HG03432 (cell line): ENCODE measurements at regions not wholly inside any gene's neighbourhood (a gene's known extent, or its start where the extent isn't known, plus 50 kb on each side); places are given as distances from the start of the nearest gene placed in this dataset.
A peak's percentile ranks its signal among the peaks of the same experiment; 100 is the strongest.
"Not testable (repeated sequence)": the region's sequence is repeated elsewhere in the genome, so short reads cannot be mapped to it uniquely, and the experiment has no call there.

Experiments used
- ATAC-seq: cut with Tn5 transposase; IDR thresholded peaks from one replicate; pipeline ENCODE4 v1.9.1; 2021; ENCODE audit warnings: mild to moderate bottlenecking, moderate library complexity; ENCODE audit not compliant: unreplicated experiment

DNA sequence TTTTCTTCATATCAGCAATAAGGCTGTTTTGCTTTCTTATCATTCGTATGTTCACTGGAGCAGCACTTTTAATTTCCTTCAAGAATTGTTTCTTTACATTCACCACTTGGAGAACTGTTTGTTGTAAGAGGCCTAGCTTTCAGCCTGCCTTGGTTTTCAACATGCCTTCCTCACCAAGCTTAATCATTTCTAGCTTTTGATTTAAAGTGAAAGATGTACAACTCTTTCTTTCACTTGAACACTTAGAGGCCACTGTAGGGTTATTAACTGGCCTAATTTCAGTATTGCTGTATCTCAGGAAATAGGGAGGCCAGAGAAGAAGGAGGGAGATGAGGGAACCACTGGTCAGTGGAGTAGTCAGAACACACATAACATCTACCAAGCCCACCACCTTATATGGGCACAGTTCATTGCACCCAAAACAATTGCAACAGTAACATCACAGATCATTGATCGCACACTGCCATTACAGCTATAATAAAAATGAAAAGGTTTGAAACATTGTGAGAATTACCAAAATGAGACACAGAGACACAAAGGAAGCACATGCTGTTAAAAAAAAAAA is 181.4 kb upstream of the TUBA3C start:
- peak; percentile 60 for ATAC-seq

DNA sequence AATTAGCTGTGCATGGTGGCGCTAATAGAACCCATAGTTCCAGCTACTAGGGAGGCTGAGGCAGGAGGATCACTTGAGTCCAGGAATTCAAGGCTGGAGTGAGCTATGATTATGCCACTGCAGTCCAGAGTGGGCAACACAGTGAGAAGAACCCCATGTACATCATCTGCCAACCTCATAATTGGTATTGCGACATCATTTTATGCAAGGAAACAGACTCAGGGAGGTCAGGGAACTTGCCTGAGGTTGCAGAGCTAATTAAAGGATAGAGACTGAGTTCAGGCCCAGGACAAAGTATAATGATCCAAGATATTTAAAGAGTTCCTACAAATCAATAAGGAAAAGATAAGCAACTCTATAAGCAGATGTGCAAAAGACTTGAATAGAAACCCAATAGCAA is 178.1 kb upstream of the TUBA3C start:
- ATAC-seq: not testable (repeated sequence)

DNA sequence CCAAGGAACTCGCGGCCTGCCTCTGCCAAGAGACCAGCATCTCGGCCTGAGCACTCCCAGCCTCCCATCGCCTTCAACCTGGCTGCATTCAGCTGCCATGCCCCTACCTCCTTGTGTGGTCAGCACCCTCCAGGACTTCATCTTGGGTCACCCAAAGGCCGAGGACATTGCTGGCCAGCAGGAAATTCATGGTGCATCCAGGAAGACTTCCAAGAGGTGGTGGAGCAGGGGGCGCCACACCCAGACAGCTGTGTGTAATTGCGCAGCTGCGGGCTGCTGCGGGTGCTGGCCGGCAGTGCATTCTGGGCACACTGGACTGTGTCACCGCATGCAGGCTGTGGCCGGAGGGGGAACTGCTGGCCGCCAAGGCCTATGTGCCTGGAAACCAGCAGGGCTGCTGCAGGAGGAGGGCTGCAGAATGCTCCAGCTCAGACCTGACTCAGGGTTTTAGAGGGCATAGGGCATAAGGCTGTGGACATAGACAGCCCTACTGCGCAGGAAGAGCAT is 164.3 kb upstream of the TUBA3C start:
- no peak for ATAC-seq

DNA sequence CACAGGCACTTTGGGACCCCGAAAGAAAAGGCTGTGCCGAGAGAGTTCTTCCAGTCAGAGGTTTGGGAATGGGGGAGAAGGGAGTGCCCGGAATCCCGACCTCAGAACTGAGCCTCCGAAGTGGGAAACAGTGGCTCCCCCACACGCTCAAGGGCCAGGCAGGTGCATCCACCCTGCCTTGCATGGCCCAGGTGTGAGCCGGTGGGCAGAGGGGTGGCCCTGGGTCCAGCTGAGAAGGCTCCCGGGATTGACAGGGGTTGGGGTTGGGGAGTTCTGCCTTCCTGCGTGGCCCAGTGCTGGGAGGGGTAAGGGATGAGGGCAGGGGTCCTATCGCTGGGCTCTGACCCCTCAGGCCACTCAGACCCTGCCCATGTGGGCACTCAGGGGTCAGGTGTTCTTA is 163.5 kb upstream of the TUBA3C start:
- ATAC-seq: peak; percentile 21

DNA sequence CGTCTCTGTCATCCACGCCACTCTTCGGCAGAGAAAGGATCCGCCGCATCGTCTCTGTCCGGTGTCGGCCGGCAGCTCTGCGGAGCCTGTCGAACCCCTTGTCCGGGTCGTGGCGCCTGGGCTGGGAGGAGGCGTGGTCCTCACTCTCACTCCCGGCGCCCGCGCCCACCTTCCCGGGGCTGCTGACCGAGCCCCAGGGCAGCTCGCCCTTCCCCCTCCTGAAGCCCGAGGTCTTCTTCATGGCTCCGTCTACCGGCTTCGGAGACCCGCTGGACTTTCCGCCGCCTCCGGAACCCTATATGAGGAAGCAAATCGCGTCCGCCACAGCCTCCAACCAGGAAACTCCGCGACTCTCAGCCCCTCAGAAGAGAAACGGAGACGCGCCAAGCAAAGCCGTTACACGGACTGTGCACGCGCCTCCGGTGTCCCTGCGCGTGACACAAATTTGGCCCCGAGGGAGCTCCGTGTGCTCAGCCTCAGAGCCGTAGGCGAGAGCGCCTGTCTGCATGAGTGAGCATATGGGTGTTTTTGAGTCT is 163.0 kb upstream of the TUBA3C start:
- peak; percentile 78 for ATAC-seq

DNA sequence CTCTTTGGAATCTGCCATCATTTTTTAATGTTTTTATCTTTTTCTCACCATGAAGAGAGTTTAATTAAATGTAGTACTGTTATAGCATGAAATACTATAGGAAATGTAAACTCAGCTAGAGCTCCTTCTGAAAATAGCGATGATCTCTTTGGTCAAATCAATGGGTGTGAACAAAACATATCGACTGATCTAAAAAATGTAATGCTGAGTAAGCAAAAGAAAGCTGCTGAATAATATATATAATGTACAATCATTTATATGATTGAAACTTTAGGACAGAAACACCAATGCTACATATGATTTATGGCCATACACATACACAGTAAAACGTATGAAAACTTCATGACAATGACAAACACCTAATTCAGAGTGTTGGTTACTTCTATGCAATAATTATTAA is 150.8 kb upstream of the TUBA3C start:
- ATAC-seq: no peak

DNA sequence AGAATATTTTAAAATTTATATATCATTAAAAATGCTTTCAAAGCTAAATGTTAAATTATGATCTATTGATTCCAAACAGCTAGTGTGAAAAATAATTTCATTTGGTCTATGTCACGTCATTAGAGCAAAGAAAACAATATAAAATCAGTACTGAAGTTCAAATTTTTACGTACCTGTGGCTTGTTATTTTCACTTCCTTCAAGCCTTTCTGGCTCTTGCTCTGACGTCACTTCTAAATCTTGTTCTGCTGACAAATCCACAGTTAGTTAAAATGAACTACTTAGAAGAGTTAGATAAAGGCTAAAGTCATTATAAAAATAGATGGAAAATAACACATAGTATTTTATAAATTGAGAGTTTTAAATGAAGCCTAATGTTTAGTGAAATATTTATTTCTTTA is 147.7 kb upstream of the TUBA3C start:
- ATAC-seq: no peak

DNA sequence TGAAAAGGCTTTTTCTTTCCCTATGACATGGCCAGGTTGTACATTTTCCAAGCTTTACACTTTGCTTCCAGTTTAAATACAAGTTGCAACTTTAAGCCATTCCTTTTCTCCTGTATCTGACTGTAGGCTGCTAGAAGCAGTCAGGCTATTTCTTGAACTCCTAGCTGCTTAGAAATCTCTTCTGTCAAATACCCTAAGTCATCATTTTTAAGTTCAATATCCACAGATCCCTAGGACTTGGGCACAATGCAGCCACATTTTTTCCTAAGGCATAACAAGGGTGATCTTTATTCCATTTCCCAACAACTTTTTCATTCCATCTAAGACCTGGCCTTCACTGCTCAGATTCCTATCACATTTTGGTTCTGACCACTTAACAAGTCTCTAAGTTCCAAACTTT is 142.7 kb upstream of the TUBA3C start:
- ATAC-seq: no peak

DNA sequence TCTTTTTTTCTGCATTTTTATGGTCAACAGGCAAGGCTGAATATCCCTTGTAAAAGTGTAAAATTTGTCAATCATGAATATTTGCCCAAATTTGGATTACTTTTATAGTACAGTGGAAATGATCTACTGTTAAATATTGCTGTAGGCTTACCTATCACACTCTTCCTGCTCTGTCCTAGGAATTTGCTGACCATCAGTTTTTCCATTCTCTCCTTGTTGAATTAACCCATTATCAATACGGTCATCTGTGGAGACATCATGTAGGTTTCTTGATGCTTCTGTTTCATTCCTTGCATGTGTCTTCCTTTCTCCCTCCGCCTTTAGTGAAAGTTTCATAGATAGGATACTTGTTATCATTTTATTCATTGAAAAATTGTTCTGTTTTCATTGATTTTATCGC is 139.6 kb upstream of the TUBA3C start:
- no peak for ATAC-seq

DNA sequence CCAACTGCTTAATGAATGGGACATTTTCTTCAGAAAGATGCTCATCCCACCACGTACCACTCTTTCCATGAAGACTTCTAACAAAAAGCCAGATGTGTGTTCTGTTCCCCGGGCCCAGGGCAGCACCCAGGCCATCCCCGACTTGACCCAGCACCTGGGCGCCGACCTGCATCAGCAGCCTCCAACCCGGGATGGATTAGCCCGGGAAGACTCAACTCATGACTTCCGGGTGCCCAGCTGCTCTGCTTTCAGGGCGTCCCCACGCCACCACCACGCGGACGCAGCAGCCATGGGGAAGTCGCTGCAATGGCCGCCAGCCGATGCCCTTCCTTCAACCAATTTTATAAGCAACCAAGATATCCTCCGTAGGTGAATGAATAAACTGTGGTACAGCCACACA is 123.8 kb upstream of the TUBA3C start:
- no peak for ATAC-seq

DNA sequence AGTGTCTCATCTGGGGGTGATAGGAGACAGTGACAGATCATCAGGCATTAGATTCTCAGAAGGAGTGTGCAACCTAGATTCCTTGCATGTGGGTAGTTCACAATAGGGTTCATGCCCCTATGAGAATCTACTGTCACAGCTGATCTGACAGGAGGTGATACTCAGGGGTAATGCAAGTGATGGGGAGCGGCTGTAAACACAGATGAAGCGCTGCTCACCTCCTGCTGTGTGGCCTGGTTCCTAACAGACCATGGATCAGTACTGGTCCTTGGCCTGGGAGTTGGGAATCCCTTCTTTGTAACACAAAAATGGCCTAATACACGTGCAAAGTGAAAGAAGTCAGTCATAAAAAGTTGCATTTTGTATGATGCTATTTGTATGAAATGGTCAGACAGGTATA is 107.6 kb upstream of the TUBA3C start:
- no peak for ATAC-seq

DNA sequence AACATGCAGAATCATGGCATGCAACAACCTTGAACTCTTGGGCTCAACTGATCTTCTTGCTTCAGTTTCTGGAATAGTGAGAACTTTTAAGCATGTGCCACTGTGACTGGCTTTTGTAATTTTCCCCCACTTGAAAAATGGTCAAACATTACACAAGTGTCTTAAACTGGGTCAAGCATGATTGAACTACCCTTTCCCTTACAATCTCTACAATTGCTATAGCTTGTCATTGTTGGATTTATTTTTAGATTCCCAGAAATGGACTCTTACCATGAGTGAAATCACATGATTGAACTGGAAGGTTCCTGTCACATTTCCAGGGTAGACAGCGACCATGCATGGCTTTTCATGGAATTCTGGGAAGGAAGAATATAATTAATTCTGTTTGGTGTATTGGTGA is 102.2 kb upstream of the TUBA3C start:
- ATAC-seq: no peak

DNA sequence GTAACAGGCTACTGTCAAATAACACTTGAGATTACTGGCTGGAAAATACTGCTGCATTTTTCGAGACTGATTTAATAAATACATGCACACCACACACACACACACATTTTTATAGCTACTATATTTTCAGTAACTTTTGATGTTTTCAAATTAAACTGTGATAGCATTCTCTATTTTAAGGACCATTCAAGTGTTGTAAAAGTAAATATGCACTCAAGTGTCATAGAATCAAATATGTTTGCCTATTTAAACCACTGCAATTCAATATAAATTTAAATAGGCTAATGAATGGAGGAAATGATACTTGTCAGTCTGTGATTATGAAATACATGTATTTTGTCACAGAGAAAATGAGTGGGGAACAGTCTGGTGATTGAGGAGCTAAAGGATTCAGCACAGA is 86.7 kb upstream of the TUBA3C start:
- ATAC-seq: no peak

DNA sequence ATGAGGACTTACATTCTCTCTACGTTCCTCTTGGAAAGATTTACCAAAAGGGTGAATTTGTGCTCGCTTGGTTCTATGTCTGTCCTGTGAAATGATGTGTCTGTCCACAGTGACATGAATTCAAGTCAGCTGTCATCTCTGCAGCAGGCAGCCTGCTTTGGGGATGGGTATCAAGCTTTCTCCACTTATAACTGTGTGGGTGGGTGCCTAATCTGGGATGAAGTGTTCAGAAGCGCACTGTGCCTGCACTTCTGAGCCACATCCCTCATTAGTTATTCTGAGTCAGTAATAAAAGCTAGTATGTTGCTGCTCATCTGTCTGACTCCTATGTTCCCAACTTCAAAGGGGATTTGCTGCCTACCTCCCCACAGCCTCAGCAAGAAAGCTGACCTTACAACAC is 86.1 kb upstream of the TUBA3C start:
- ATAC-seq: no peak

DNA sequence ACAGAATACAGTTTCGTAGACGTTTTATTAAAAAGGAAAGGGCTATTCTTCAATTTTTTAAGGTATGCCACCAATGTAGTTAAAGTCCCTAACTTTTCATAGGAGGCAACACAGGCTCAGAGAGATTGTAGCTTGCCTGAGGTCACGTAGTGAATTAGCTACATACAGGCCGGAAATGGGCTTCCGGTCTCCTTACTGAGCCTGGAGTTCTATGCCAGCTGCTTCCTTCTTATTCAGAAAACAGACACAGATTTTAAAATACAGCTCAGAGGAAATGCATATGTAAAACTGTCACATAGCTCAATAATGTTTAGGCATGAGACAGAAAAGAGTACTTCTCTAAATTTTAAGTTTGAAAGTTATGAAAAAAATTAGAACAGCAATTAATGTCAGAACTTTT is 85.4 kb upstream of the TUBA3C start:
- ATAC-seq: no peak

DNA sequence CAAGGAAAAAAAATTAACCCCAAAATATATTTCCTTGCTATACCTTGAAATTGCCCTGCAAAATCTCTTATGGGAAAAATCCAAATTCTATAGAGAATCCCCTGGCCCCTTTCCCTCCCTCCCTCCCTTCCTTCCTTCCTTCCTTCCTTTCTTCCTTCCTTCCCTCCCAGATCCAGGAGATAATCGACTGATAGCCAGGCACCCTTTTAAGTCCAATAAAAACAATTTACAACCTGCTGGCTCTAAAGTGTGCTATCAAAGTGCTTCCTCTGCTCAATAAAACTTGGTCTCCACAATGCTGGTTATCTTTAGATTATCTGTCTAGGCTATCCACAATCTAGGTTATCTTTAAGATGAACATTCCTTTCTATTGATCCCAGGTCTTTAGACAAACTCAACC is 83.1 kb upstream of the TUBA3C start:
- no peak for ATAC-seq

DNA sequence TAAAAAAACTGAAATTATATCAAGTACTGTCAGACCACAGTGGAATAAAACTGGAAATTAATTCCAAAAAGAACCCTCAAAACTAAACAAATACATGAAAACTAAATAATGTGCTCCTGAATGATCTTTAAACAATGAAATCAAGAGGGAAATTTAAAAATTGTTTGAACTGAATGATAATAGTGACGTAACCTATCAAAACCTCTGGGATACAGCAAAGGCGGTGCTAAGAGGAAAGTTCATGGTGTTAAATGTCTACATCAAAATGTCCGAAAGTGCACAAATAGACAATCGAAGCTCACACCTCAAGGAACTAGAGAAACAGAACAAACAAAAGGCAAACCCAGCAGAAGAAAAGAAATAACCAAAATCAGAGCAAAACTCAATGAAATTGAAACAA is 70.8 kb upstream of the TUBA3C start:
- ATAC-seq: no peak

DNA sequence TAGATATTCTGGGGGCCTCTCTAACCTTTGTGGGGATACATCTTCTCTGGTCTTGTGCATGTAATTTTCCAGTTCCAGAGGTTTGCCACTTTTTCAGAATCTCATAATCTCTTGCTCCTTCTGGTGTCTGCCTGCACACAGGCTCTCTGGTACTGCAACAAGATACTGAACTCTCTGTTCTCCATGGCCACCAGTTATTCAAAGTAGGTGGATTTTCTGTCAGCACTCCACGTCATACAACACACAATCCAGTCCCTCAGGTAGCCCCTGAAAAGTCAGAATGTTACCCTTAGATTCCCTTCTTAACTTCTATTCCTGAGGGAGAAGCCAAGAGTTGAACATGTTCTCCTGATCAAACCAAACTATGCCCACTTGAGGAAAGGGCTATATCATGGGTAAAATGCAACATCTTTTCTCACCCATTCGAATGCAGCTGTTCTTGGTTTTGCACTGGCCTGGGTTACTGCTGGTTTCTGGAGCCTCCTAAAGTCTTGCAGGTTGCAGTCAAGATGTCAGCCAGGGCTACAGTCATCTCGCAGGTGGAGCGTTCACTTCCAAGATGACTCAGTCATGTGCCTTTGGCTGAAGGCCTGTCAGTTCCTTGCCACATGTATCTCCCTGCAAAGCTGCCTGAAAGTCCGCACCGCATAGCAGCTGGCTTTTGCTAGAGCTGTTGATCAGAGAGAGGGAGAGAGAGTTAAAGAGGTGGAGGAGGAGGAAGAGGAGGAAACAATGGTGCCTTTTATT is 57.7 kb upstream of the TUBA3C start:
- no peak for ATAC-seq
